HEK293 (cell line): ENCODE measurements at regions not wholly inside any gene's neighbourhood (a gene's known extent, or its start where the extent isn't known, plus 50 kb on each side); places are given as distances from the start of the nearest gene placed in this dataset.

Experiments used
- CTCF ChIA-PET: fragments of 350-600 bp; formaldehyde crosslinking; extraction: SDS; loops from one replicate; lab custom pipeline; 2021; ENCODE audit warnings: antibody characterized with exemption; lab: Yijun Ruan, JAX
- POLR2A ChIA-PET: fragments of 300-600 bp; formaldehyde crosslinking; extraction: SDS; loops from one replicate; lab custom pipeline; 2020; ENCODE audit warnings: antibody characterized with exemption, inconsistent platforms; lab: Yijun Ruan, JAX
- H3K27ac ChIP-seq: fragments of 200-500 bp; sonication (Bioruptor generic); 2 replicates; pipeline ENCODE4 v1.5.1; 2014; ENCODE audit warnings: low read depth, low read length, control low read depth, inconsistent platforms; ENCODE audit errors: extremely low read depth
- H3K36me3 ChIP-seq, 2 experiments: fragments of 200-500 bp in 1 of 2; sonication (Bioruptor generic) in 1 of 2; 1 replicate in 1 of 2; 2 replicates in 1 of 2; pipeline ENCODE4 v1.5.1; 2014 to 2017; ENCODE audit warnings: inconsistent platforms in 2 of 2, low read length in 2 of 2; ENCODE audit not compliant: control insufficient read depth in 2 of 2, insufficient read depth in 1 of 2
- H3K4me1 ChIP-seq: fragments of 200-500 bp; sonication (Bioruptor generic); 2 replicates; pipeline ENCODE4 v1.5.1; 2014; ENCODE audit warnings: mild to moderate bottlenecking, low read length, inconsistent platforms; ENCODE audit not compliant: control insufficient read depth, insufficient read depth
- H3K4me3 ChIP-seq: 2 replicates; pipeline ENCODE4 v1.5.1; 2011; ENCODE audit warnings: low read depth, mild to moderate bottlenecking, control low read depth, low read length, moderate library complexity
- H3K9me3 ChIP-seq: fragments of 200-500 bp; sonication (Bioruptor generic); 2 replicates; pipeline ENCODE4 v1.5.1; 2014; ENCODE audit warnings: low read depth, low read length, inconsistent platforms; ENCODE audit not compliant: control insufficient read depth, insufficient read depth
- EGR2 ChIP-seq: fragments of 450-650 bp; formaldehyde crosslinking; IDR thresholded peaks from 2 replicates; pipeline ENCODE4 v1.5.1; 2016; ENCODE audit warnings: low read depth, missing biosample characterization, missing genetic modification characterization
- KLF9 ChIP-seq: fragments of 450-650 bp; formaldehyde crosslinking; IDR thresholded peaks from 2 replicates; pipeline ENCODE4 v1.5.1; 2016; ENCODE audit warnings: missing biosample characterization, missing genetic modification characterization, low read depth
- ZBTB20 ChIP-seq: fragments of 450-650 bp; formaldehyde crosslinking; IDR thresholded peaks from 2 replicates; pipeline ENCODE4 v1.5.1; 2016; ENCODE audit warnings: missing biosample characterization, missing genetic modification characterization
- ZBTB26 ChIP-seq: fragments of 450-650 bp; formaldehyde crosslinking; optimal IDR thresholded peaks from 2 replicates; pipeline ENCODE3; 2016; ENCODE audit warnings: missing biosample characterization, mild to moderate bottlenecking, missing genetic modification characterization
- ZBTB48 ChIP-seq: fragments of 450-650 bp; formaldehyde crosslinking; IDR thresholded peaks from 2 replicates; pipeline ENCODE4 v1.5.1; 2016; ENCODE audit warnings: missing biosample characterization, missing genetic modification characterization
- ZNF157 ChIP-seq: fragments of 450-650 bp; formaldehyde crosslinking; IDR thresholded peaks from 2 replicates; pipeline ENCODE4 v1.5.1; 2016; ENCODE audit warnings: missing biosample characterization, missing genetic modification characterization
- ZNF37A ChIP-seq: fragments of 450-650 bp; IDR thresholded peaks from 2 replicates; pipeline ENCODE4 v1.5.1; 2018; ENCODE audit warnings: missing biosample characterization, missing genetic modification characterization
- ZNF473 ChIP-seq: fragments of 450-650 bp; formaldehyde crosslinking; IDR thresholded peaks from 2 replicates; pipeline ENCODE4 v1.5.1; 2017; ENCODE audit warnings: missing biosample characterization, missing genetic modification characterization
- ZNF501 ChIP-seq: fragments of 450-650 bp; formaldehyde crosslinking; IDR thresholded peaks from 2 replicates; pipeline ENCODE4 v1.5.1; 2016; ENCODE audit warnings: missing biosample characterization, missing genetic modification characterization
- ZNF513 ChIP-seq: fragments of 450-650 bp; IDR thresholded peaks from 2 replicates; pipeline ENCODE4 v1.5.1; 2018; ENCODE audit warnings: missing biosample characterization, missing genetic modification characterization
- ZNF558 ChIP-seq: fragments of 450-650 bp; formaldehyde crosslinking; IDR thresholded peaks from 2 replicates; pipeline ENCODE4 v1.5.1; 2016; ENCODE audit warnings: missing biosample characterization, missing genetic modification characterization
- ZNF600 ChIP-seq: fragments of 450-650 bp; formaldehyde crosslinking; IDR thresholded peaks from 2 replicates; pipeline ENCODE4 v1.5.1; 2016; ENCODE audit warnings: missing biosample characterization, missing genetic modification characterization
- ZNF621 ChIP-seq: fragments of 450-650 bp; formaldehyde crosslinking; IDR thresholded peaks from 2 replicates; pipeline ENCODE4 v1.5.1; 2017; ENCODE audit warnings: missing biosample characterization, missing genetic modification characterization
- ZNF701 ChIP-seq: fragments of 450-650 bp; formaldehyde crosslinking; IDR thresholded peaks from 2 replicates; pipeline ENCODE4 v1.5.1; 2016; ENCODE audit warnings: missing biosample characterization, missing genetic modification characterization
- ZNF76 ChIP-seq: fragments of 450-650 bp; formaldehyde crosslinking; IDR thresholded peaks from 2 replicates; pipeline ENCODE4; 2016; ENCODE audit warnings: low read depth, missing biosample characterization, missing genetic modification characterization, borderline replicate concordance
- ZNF768 ChIP-seq: fragments of 450-650 bp; formaldehyde crosslinking; IDR thresholded peaks from 2 replicates; pipeline ENCODE4 v1.5.1; 2018; ENCODE audit warnings: missing biosample characterization, mild to moderate bottlenecking, missing genetic modification characterization
- ZSCAN16 ChIP-seq: fragments of 450-650 bp; formaldehyde crosslinking; IDR thresholded peaks from 2 replicates; pipeline ENCODE4 v1.5.1; 2016; ENCODE audit warnings: missing biosample characterization, missing genetic modification characterization
- ZSCAN18 ChIP-seq: fragments of 450-650 bp; formaldehyde crosslinking; IDR thresholded peaks from 2 replicates; pipeline ENCODE4 v1.5.1; 2016; ENCODE audit warnings: missing biosample characterization, missing genetic modification characterization
- TF ChIP-seq, protein P1 (sequence below): fragments of 450-650 bp; formaldehyde crosslinking; IDR thresholded peaks from 2 replicates; pipeline ENCODE4 v1.5.1; 2016; ENCODE audit warnings: missing biosample characterization, missing genetic modification characterization
- TF ChIP-seq, protein P2 (sequence below): fragments of 450-650 bp; formaldehyde crosslinking; IDR thresholded peaks from 2 replicates; pipeline ENCODE4 v1.5.1; 2016; ENCODE audit warnings: missing biosample characterization, missing genetic modification characterization

DNA sequence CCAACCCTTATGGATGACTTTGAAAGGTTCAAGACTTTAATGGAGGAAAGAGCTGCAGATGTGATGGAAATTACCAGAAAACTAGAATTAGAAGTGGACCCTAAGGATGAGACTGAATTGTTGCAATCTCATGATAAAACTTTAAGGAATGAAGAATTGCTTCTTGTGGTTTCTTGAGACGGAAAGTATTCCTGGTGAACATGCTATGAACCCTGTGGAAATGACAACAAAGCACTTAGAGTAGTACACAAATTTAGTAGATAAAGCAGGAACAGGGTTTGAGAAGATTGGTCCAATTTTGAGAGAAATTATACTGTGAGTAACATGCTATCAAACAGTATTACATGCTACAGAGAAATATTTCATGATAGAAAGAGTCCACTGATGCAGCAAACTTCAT is 215.4 kb downstream of the OMA1 start:
- Histone ChIP-seq H3K4me3 (no peak overlapping the region), H3K9me3 (no peaks in the 10 kb centered on the region), H3K36me3 (no peaks in the 10 kb centered on the region), H3K4me1 (no peaks in the 10 kb centered on the region), H3K27ac (no peak overlapping the region)
- TF ChIP-seq, protein P1, sequence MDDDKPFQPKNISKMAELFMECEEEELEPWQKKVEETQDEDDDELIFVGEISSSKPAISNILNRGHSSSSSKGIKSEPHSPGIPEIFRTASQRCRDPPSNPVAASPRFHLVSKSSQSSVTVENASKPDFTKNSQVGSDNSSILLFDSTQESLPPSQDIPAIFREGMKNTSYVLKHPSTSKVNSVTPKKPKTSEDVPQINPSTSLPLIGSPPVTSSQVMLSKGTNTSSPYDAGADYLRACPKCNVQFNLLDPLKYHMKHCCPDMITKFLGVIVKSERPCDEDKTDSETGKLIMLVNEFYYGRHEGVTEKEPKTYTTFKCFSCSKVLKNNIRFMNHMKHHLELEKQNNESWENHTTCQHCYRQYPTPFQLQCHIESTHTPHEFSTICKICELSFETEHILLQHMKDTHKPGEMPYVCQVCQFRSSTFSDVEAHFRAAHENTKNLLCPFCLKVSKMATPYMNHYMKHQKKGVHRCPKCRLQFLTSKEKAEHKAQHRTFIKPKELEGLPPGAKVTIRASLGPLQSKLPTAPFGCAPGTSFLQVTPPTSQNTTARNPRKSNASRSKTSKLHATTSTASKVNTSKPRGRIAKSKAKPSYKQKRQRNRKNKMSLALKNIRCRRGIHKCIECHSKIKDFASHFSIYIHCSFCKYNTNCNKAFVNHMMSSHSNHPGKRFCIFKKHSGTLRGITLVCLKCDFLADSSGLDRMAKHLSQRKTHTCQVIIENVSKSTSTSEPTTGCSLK (tag by site-specific recombination): no peak
- no peak for TF ChIP-seq ZBTB26 (tag by site-specific recombination)
- no peak for TF ChIP-seq ZSCAN18 (tag by site-specific recombination)
- TF ChIP-seq ZNF37A (tag by site-specific recombination): no peak
- TF ChIP-seq ZNF76 (tag by site-specific recombination): no peak
- no peak for TF ChIP-seq ZSCAN16 (tag by site-specific recombination)
- no peak for TF ChIP-seq EGR2 (tag by site-specific recombination)
- TF ChIP-seq ZNF768: no peak
- TF ChIP-seq ZNF600 (tag by site-specific recombination): no peak
- TF ChIP-seq ZNF513 (tag by site-specific recombination): no peak
- TF ChIP-seq, protein P2, sequence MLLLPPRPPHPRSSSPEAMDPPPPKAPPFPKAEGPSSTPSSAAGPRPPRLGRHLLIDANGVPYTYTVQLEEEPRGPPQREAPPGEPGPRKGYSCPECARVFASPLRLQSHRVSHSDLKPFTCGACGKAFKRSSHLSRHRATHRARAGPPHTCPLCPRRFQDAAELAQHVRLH (tag by site-specific recombination): no peak
- no peak for TF ChIP-seq ZNF501 (tag by site-specific recombination)
- TF ChIP-seq KLF9 (tag by site-specific recombination): no peak
- no peak for TF ChIP-seq ZNF701
- no peak for TF ChIP-seq ZNF473 (tag by site-specific recombination)
- TF ChIP-seq ZNF621 (tag by site-specific recombination): no peak
- no peak for TF ChIP-seq ZNF558 (tag by site-specific recombination)
- no peak for TF ChIP-seq ZNF157 (tag by site-specific recombination)
- no peak for TF ChIP-seq ZBTB20
- POLR2A ChIA-PET: no interaction called here
- CTCF ChIA-PET: no interaction called here

- TF ChIP-seq ZBTB48 (tag by site-specific recombination): no peak
- CTCF ChIA-PET: no interaction called here
- Histone ChIP-seq H3K27ac (no peak overlapping the region), H3K9me3 (no peaks in the 10 kb centered on the region), H3K4me3 (no peak overlapping the region), H3K36me3 (no peaks in the 10 kb centered on the region), H3K4me1 (no peaks in the 10 kb centered on the region)
- POLR2A ChIA-PET: no interaction called here
Measured at GRCh38 chr1:58325866-58326265, 220.7 kb downstream of the OMA1 start.
